ENCODE measurements at regions not wholly inside any gene's neighbourhood (a gene's known extent, or its start where the extent isn't known, plus 50 kb on each side); places are given as distances from the start of the nearest gene placed in this dataset.
"Not testable (repeated sequence)": the region's sequence is repeated elsewhere in the genome, so short reads cannot be mapped to it uniquely, and the experiment has no call there.

- WGBS, 2 donors: 62 to 85% methylated on average over 3 of the region's 3 CpGs
- DNase-seq; H3K36me3 ChIP-seq (replicated peaks in 1 of 2; ENCODE audit: insufficient read depth in 1 of 2, low read depth in 2 of 2); H3K27me3 ChIP-seq; H3K9me3 ChIP-seq; H3K4me1 ChIP-seq; H3K4me3 ChIP-seq; H3K27ac ChIP-seq; ATAC-seq; intact Hi-C loops (cut with DNase I): not testable (repeated sequence)
Observed at GRCh38 chr1:199032479-199032878, 393.6 kb downstream of the PTPRC start.

- intact Hi-C loops (cut with DNase I): no loop called here
- DNase-seq (no peak), ATAC-seq (no peak)
- no peaks in the 10 kb centered on the region for H3K4me1 ChIP-seq
- no peaks in the 10 kb centered on the region for H3K9me3 ChIP-seq
- no peaks in the 10 kb centered on the region for H3K27me3 ChIP-seq
- H3K36me3 ChIP-seq (replicated peaks in 1 of 2; ENCODE audit: insufficient read depth in 1 of 2, low read depth in 2 of 2): no peaks in the 10 kb centered on the region
- no peak overlapping the region for H3K27ac ChIP-seq
- H3K4me3 ChIP-seq: no peak overlapping the region
- no peak for TF ChIP-seq POLR2A (IDR thresholded peaks at IDR 0.05)
- TF ChIP-seq CTCF (IDR thresholded peaks at IDR 0.05): no peak
Observed at GRCh38 chr1:199033661-199034060, 394.8 kb downstream of the PTPRC start.

GRCh38 chr1:199038156-199038555 is 399.3 kb downstream of the PTPRC start:
- Histone ChIP-seq H3K36me3 (replicated peaks in 1 of 2; ENCODE audit: insufficient read depth in 1 of 2, low read depth in 2 of 2) (no peaks in the 10 kb centered on the region), H3K27me3 (no peaks in the 10 kb centered on the region), H3K27ac (no peak overlapping the region), H3K9me3 (no peaks in the 10 kb centered on the region), H3K4me1 (no peaks in the 10 kb centered on the region), H3K4me3 (no peak overlapping the region)
- intact Hi-C loops (cut with DNase I): no loop called here
- DNase-seq: no peak
- TF ChIP-seq CTCF (IDR thresholded peaks at IDR 0.05): no peak
- no peak for TF ChIP-seq POLR2A (IDR thresholded peaks at IDR 0.05)
- ATAC-seq: no peak
- WGBS, 2 donors: 62 to 68% methylated on average over 3 of the region's 3 CpGs

- no peak for DNase-seq
- Histone ChIP-seq H3K9me3 (no peaks in the 10 kb centered on the region), H3K36me3 (replicated peaks in 1 of 2; ENCODE audit: insufficient read depth in 1 of 2, low read depth in 2 of 2) (no peaks in the 10 kb centered on the region), H3K4me3 (no peak overlapping the region), H3K27me3 (no peaks in the 10 kb centered on the region), H3K27ac (no peak overlapping the region), H3K4me1 (no peaks in the 10 kb centered on the region)
- ATAC-seq: no peak
- TF ChIP-seq CTCF (IDR thresholded peaks at IDR 0.05) (no peak), POLR2A (IDR thresholded peaks at IDR 0.05) (no peak)
- WGBS, 2 donors: 63 to 68% methylated on average over 1 of the region's 1 CpG
- intact Hi-C loops (cut with DNase I): no loop called here
Observed at GRCh38 chr1:199040076-199040905, 401.5 kb downstream of the PTPRC start.

- ATAC-seq: no peak
- WGBS, 2 donors: 20 to 34% methylated on average over 4 of the region's 4 CpGs
- TF ChIP-seq CTCF (IDR thresholded peaks at IDR 0.05) (no peak), POLR2A (IDR thresholded peaks at IDR 0.05) (no peak)
- Histone ChIP-seq H3K27me3 (no peaks in the 10 kb centered on the region), H3K4me1 (no peaks in the 10 kb centered on the region), H3K9me3 (no peaks in the 10 kb centered on the region), H3K36me3 (replicated peaks in 1 of 2; ENCODE audit: insufficient read depth in 1 of 2, low read depth in 2 of 2) (no peaks in the 10 kb centered on the region), H3K4me3 (no peak overlapping the region), H3K27ac (no peak overlapping the region)
- intact Hi-C loops (cut with DNase I): no loop called here
- no peak for DNase-seq
Observed at GRCh38 chr1:199041173-199041914, 402.5 kb downstream of the PTPRC start.
